HG02642 (cell line): ENCODE measurements at regions not wholly inside any gene's neighbourhood (a gene's known extent, or its start where the extent isn't known, plus 50 kb on each side); places are given as distances from the start of the nearest gene placed in this dataset.

ENCODE experiments used
- ATAC-seq: cut with Tn5 transposase; IDR thresholded peaks from one replicate; pipeline ENCODE4 v1.9.1; 2021; ENCODE audit warnings: mild to moderate bottlenecking; ENCODE audit not compliant: unreplicated experiment, poor library complexity

DNA sequence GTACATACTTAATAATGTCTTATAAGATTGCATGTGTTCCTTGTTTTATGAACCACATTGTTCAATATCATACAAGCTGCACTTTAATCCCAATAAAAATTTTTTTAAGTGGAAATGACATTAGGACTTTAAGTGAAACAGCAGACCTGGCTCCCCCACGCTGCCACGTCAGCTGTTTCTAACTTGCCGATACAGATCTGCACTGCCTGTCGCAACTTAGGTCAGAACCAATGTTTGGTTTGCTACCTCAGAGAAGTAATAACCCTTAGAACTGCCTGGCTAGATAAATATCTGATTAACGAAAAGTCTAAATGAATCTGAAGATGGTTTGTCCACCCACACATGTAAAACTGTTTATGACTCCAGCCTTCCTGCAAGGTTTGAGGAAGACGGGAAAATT lies 327.5 kb upstream of the DACH1 start:
- no peak for ATAC-seq

GRCh38 chr13:72186730-72187422 lies 319.9 kb upstream of the DACH1 start:
- no peak for ATAC-seq

DNA sequence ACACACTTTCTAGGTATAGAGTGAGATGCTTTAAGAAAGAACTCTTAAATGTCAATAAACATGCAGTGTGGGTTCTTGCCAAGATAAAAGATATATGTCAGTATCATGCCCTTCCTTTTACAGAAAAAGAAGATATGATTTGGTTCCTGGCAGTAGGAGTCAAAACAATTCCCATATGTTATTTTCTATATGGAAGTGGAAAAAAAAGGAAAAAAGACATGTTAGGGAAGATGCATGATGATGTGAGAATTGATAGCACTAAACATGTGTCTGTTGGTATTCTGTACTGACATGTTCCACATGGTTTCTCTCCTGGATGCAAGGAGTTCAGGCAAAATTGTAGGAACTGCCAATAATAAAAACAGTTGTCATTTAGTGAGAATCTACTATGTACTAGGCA lies 318.8 kb upstream of the DACH1 start:
- ATAC-seq, result no peak

DNA sequence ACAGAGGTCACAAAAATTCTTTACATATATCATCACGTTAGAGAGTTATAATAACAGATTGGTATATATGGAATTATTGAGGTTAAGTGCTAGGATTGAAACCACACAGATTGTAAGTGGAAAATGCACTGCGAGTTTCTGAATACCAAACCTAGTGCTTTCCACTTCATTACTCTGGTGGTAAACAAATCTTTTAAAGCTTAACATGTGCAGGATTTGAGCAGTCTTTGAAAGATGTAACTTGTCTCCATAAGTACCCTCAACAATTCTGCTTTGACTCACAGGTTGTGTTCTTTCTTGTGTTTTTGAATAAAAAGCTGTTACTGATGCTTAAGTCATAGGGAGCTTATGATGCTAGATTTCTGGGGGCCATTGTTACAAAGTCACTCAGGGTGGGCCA lies 314.7 kb upstream of the DACH1 start:
- ATAC-seq, result no peak

GRCh38 chr13:72180253-72180952 lies 313.4 kb upstream of the DACH1 start:
- ATAC-seq, result no peak

- ATAC-seq, result no peak
Observed at GRCh38 chr13:72174549-72174948, 307.5 kb upstream of the DACH1 start.

DNA sequence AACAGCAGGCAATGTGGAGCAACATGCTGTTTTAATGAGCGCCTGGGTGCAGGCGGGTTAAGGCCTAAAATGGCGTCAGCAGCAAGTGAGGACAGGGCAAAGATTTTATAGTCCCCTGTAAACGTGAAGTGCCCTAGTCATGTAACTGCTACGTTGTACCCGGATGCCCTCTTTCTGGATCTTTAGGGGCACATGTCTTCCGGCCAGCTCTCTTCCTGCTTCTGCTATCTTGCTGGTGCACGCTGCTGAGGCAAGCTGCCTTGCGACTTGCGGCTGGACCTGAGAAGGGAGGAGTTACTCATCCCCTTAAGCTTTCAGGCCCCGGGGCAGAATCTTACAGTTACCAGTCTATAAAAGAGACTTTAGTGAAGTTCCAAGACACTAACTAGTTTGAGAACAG lies 303.6 kb upstream of the DACH1 start:
- ATAC-seq, result no peak

GRCh38 chr13:72168126-72168855 lies 301.3 kb upstream of the DACH1 start:
- ATAC-seq, result no peak

DNA sequence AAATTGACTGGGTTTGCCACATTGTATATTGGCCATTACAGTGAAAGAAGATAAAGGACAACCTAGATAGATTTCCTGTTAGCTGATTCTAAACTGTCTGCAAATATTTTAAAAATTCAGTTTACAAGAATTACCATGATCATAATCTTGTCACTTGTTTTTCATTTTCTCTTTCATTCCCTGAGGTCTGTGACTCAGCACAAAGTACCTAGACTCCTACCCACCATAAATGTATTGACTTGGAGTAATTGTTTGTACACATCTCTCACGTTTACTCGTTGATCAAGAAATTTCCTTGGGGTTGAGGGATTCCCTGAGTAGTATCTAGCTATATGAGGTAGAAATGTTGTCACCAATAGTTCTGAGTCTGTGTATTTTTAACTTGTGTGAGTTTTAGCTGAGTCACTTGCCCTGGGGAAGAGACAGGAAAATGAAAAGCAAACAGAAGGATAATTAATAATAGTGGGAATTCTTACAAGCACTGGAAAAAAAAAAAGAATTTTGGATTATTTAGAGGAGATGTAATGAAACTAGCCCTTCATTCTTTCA lies 299.2 kb upstream of the DACH1 start:
- ATAC-seq, result no peak

- no peak for ATAC-seq
Observed at GRCh38 chr13:72165276-72165675, 298.3 kb upstream of the DACH1 start.

GRCh38 chr13:72164811-72165210 lies 297.8 kb upstream of the DACH1 start:
- no peak for ATAC-seq

GRCh38 chr13:72163678-72164077 lies 296.7 kb upstream of the DACH1 start:
- ATAC-seq, result no peak

DNA sequence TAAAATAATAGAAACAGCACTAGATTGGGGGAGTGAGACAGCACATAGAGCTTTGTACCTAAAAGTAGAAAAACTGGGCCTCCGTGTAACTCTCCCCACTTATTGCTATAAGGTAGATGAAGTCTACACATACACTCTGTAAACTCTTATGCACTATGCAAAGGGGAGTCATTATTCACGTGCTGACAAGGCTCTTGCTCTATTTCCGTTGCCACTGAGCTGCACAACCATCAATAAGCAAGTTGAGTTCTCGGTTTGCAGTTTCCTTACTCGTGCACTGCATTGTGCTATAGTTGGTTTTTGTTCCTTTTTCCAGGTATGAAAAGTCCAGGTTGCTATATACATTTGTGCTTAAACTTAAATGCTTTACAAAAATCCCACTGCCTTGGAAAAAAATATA lies 294.0 kb upstream of the DACH1 start:
- no peak for ATAC-seq

- no peak for ATAC-seq
Observed at GRCh38 chr13:72156760-72157159, 289.8 kb upstream of the DACH1 start.

GRCh38 chr13:72153272-72153671 lies 286.3 kb upstream of the DACH1 start:
- no peak for ATAC-seq

DNA sequence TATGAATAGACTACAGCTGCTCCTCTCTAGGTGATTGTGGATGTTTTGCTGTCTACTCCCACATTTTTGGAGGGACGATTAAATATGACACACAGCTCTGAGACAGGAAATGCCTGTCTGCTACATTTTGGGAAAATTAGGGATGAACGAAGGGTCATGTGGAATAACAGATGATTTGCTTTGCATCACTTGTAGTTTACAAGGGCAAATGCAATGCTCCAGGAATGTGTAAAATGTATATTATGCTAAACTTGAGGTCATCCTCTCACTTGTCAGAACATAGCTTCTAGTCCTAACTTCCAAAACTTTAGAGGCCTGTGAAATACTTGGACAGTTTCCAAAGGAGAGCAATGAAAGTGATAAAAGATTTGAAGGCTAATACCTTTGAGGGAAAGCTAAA lies 284.2 kb upstream of the DACH1 start:
- ATAC-seq, result no peak

DNA sequence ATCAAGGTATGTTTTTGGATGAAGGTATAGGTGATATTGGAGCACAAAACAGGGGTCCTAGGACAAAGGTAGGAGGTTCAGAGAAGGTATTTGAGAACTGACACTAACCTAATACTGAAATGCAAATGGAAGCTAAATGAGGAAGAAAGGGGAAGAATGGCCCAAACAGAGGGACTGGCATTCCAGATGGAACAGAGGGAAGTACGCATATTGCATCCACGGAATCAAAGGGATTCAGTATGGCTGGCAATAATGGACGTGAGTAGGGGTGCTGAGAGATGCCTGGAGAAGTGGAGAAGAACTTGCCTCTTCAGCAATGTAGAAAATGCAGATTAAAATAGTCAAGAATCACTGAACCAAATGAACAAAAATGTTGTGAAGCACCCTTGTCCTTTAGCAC lies 283.5 kb upstream of the DACH1 start:
- ATAC-seq, result no peak

GRCh38 chr13:72149701-72150100 lies 282.7 kb upstream of the DACH1 start:
- ATAC-seq, result no peak

DNA sequence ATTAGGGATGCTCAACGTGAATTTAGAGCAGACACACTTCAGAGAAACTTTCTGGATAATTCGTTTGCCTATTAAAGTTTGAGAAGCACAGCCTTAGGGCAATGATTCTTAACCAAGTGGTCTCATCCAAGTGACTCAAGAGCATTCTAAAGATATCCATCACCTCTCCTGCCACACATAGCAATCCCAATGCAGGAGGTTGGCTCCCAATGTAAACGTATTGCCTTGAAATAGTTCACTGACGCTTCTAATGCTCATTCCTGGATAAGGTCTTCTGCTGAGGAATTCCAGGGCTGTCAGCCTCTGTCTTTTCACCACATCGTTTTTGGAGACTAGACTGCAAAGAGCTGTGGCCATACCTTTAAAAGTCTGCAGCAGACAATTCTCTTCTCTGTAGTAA lies 279.8 kb upstream of the DACH1 start:
- no peak for ATAC-seq

DNA sequence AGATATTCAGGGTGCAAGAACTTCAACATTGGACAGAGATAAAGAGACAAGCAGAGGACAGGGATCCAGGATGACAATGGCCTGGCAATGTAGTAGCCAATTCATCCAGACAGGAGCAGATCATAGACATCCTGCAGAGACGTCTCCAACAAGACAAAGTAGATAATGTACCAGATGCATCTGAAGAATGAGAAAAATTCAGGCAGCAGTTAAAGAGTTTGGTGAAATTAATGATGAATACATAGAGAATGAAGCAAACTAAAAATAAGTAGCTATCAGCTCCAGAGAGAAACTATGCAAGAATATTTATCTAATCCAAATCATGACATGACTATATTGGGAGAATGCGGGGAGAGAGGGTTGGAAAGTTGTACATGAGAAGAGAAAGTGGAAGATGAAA lies 278.4 kb upstream of the DACH1 start:
- ATAC-seq, result no peak

- no peak for ATAC-seq
Observed at GRCh38 chr13:72144636-72145035, 277.6 kb upstream of the DACH1 start.
